ENCODE measurements at regions not wholly inside any gene's neighbourhood (a gene's known extent, or its start where the extent isn't known, plus 50 kb on each side); places are given as distances from the start of the nearest gene placed in this dataset.

DNA sequence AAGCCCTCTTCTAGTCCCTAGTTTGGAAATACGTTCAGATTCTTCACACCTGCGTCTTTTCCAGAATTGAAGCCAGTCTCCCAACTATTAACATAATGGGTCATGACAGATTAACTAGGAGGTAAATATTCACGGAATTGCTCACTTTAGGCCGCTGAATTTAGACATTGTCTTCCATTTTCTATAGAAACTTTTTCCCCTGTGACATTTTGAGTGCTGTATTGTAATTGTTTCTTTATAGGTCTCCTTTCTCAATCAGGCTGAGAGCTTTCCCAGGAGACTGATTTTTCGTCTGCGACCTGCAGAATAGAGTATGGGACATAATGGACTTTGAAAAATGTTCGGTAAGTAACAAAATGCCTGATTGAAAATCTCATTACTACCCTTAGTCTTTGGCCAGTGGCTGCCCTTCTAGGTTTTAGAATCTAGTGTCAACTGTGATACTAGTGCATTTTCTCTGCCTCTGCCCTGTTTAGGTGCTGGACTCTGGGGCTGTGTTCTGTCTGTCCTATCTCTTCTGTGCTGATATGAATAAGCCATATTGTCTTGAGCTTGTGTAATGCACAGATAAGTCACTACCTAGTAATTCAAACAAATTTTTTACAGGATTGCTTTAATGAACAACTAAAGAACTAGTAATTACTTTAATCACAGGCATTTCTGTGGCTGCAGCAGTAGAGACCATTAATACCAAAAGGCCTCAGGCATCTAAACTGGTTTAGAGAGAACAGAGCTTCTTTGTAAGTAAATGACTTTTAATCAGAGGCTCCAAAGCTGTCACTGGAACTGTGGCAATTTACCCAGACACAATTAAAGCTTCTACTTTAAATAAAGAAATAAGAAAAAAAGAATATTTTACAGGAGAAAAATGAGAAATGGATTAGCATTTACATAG is 122.4 kb upstream of the FREM2 start:
- TF ChIP-seq EP300 (IDR thresholded peaks at IDR 0.05) (no peak), POLR2A (IDR thresholded peaks at IDR 0.05) (no peak)
